GM12864 (cell line): ENCODE measurements at regions not wholly inside any gene's neighbourhood (a gene's known extent, or its start where the extent isn't known, plus 50 kb on each side); places are given as distances from the start of the nearest gene placed in this dataset.

Experiments
- DNase-seq: peaks from one replicate; pipeline ENCODE4 v3.0.0-alpha.2; 2011; ENCODE audit warnings: low read depth
- H3K4me3 ChIP-seq: 2 replicates; pipeline ENCODE4 v1.5.1; 2011; ENCODE audit warnings: mild to moderate bottlenecking, low read depth, low read length, control low read depth
- TF ChIP-seq, protein P1 (sequence below): IDR thresholded peaks from 2 replicates; pipeline ENCODE4 v1.5.1; 2011; ENCODE audit warnings: low read depth, mild to moderate bottlenecking, moderate library complexity, low read length, control low read depth, inconsistent platforms; ENCODE audit errors: missing control alignments

DNA sequence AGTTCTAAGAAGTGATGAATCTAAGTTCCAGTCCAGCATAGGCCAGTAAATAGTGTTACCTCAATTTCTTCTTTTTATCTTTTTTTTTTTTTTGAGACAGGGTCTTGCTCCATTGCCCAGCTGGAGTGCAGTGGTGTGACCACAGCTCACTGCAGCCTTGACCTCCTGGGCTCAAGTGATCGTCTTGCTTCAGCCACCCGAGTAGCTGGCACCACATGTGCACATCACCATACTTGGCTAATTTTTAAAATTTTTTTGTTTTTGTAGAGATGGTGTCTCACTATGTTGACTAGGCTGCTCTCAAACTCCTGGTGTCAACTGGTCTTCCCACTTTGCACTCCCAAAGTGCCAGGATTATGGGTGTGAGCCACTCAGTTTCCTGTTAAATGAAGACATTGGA is 126.6 kb upstream of the LYZL2 start:
- TF ChIP-seq, protein P1, sequence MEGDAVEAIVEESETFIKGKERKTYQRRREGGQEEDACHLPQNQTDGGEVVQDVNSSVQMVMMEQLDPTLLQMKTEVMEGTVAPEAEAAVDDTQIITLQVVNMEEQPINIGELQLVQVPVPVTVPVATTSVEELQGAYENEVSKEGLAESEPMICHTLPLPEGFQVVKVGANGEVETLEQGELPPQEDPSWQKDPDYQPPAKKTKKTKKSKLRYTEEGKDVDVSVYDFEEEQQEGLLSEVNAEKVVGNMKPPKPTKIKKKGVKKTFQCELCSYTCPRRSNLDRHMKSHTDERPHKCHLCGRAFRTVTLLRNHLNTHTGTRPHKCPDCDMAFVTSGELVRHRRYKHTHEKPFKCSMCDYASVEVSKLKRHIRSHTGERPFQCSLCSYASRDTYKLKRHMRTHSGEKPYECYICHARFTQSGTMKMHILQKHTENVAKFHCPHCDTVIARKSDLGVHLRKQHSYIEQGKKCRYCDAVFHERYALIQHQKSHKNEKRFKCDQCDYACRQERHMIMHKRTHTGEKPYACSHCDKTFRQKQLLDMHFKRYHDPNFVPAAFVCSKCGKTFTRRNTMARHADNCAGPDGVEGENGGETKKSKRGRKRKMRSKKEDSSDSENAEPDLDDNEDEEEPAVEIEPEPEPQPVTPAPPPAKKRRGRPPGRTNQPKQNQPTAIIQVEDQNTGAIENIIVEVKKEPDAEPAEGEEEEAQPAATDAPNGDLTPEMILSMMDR: no peak
- DNase-seq: no peak
- H3K4me3 ChIP-seq: no peak overlapping the region

DNA sequence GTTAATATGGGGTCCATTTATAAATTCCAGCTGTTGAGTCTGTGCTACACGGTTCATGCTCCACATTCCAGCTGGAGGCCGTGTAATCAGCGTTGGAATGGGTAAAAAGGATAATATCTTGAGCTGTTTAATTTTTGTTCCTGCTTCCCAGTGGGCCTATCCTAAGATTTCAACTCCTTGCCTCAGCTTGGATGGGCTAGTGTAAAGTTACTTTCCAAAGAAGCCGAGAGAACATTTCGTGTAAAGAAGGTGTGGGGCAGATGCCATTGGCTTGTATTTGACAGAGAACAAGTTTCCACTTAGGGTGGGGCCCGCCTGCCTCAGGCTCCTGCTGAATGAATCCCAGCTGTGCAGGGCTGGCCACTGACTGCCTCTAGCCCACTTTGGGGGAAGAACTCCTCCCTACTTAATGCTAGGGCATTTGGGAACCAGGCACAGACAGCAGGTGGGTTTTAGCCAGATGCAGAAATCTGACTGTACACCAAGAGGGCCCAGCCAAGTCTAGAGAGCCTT is 125.9 kb upstream of the LYZL2 start:
- no peak for DNase-seq
- TF ChIP-seq, protein P1: no peak

DNA sequence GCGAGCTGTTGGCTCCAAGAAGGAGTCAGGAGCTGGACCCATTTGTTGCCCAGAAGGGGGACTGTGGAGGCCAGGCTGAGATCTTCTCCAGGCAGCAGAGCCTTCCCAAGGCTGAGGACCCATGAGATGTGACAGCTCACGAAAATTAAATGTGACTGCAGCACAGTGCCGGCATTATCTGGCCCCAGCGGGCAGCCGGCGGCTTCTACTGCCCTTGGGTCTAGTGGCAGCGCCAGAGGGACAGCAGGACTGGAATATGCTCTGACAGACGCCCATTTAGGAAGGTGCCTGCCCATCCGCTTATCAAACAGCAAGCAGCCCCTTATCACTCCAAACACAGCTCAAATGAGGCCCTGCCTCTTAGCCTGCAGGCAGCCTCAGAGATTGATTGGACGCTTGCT is 122.9 kb upstream of the LYZL2 start:
- TF ChIP-seq, protein P1: no peak
- DNase-seq: no peak
- H3K4me3 ChIP-seq: no peak overlapping the region

More for the DNA sequence above, 125.9 kb upstream of the LYZL2 start:
- H3K4me3 ChIP-seq: no peak overlapping the region

DNA sequence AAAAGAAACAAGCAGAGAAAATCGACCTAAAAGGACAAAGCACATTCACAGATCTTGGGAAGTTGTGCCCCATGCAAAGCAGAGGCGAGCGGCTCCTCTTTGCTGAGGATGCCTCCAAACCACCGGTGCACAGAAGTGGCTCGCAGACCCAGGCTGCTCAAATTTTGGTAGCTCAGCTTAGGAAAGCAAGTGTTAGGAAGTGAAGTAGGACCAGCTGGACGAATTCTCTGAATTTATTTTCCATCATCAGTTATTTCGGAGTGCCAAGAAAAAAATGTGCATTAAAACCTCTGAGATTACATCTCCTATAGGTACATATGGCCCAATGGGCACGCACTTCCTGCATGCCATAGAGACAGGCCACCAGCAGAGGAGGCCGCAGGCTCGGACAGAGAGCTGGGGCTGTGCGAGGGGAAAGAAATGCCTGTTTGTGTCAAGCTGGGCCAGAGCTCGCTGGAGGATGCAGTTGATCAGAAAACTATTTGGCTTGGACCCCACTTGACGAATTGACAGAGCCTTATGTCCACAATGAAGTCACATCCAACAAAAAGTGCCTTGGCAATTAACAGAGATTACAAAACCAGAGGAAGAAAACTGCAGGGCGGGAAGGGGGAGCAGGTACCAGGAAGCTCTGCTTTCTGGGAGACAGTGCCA is 122.3 kb upstream of the LYZL2 start:
- no peak for DNase-seq
- H3K4me3 ChIP-seq: no peak overlapping the region
- TF ChIP-seq, protein P1: peak; percentile 85

DNA sequence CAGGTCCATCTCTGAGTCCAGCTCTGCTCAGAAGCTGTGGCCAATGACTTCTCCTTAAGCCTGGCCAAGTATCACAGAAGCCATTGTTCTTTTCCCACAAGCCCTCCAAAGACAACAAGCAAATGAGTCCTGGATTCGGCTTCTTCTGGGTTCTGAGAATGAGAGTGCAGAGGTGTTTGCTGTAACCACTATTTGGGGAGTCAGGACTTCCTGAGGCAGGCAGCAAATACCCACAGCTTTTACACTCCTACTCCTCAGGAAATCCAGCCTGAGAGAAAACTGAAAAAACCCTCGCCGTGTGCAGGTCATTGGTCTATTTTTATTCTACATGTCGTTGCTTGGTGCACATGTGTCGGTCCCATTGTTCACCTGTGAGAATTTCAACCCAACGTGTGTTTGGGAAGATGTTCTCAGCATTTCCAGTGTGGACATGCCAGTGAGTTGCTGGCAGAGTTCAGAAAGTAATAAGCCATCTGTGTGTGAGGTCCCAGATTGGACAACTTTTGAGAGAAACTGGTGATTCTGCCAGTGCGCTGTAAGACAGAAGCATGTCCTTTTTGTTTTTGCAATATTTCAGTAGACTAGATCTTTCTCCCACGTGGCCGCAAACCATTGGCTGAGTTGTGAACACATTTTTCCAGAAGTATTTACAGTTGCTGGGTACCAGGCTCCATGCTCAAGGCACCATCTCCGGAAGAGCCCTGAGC is 121.6 kb upstream of the LYZL2 start:
- DNase-seq: no peak
- H3K4me3 ChIP-seq: no peak overlapping the region
- TF ChIP-seq, protein P1: no peak

DNA sequence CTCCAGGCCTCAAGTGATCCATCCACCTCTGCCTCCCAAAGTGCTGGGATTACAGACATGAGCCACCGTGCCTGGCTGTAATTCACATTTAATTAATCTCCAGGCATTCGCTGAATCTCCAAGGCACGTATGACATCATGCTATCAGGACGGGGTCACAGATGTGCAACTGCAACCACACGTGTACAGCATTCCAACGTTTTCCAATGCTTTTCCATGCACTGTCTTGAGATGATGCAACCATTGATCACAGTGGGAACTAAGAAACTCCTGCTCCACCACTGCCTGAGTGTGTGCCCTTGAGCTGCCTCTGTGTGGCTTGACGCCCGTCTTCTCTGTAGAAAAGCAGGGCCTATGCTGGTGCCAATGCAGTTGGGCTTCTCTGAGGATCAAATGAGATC is 119.8 kb upstream of the LYZL2 start:
- TF ChIP-seq, protein P1: no peak
- H3K4me3 ChIP-seq: no peak overlapping the region
- no peak for DNase-seq
